Tibial artery (tissue), 4 donors: ENCODE measurements at regions not wholly inside any gene's neighbourhood (a gene's known extent, or its start where the extent isn't known, plus 50 kb on each side); places are given as distances from the start of the nearest gene placed in this dataset.

Experiments used
- DNase-seq, 2 donors: peaks; one replicate each; pipeline ENCODE4 v3.0.0-alpha.2; 2019
- H3K27ac ChIP-seq, 2 donors: fragments of 200-600 bp; sonication (generic) in 1 of 2; 1 replicate in 1 of 2; 2 replicates in 1 of 2; pipeline ENCODE4 v1.5.1; 2018 to 2019; ENCODE audit warnings: mild to moderate bottlenecking in 1 of 2
- H3K27me3 ChIP-seq, 2 donors: fragments of 200-600 bp; sonication (generic) in 1 of 2; one replicate each; pipeline versions ENCODE4 v1.5.1 to v1.6.0; 2016 to 2019
- H3K36me3 ChIP-seq, 3 donors: fragments of 200-600 bp; sonication (generic) in 2 of 3; one replicate each; pipeline ENCODE4 v1.5.1; 2016 to 2019; ENCODE audit warnings: mild to moderate bottlenecking in 2 of 3
- H3K4me1 ChIP-seq, 4 donors: fragments of 200-600 bp; sonication (generic) in 2 of 4; 1 replicate in 3 of 4; 2 replicates in 1 of 4; pipeline ENCODE4 v1.5.1; 2016 to 2019
- H3K4me3 ChIP-seq, 2 donors: fragments of 200-600 bp; sonication (generic) in 1 of 2; 1 replicate in 1 of 2; 2 replicates in 1 of 2; pipeline ENCODE4 v1.5.1; 2018 to 2019; ENCODE audit warnings: mild to moderate bottlenecking in 2 of 2
- H3K9me3 ChIP-seq, 3 donors: fragments of 200-600 bp; sonication (generic) in 1 of 3; one replicate each; pipeline ENCODE4 v1.5.1; 2016 to 2019
- intact Hi-C: fragments of 100-400 bp; cut with DNase I; formaldehyde crosslinking; loops from one replicate; pipeline ENCODE4 v1.15.0; 2023; ENCODE audit warnings: low total_unique reads
- TF ChIP-seq, protein P1 (sequence below), 2 experiments: fragments of 200-600 bp in 1 of 2; fragments of 450-650 bp in 1 of 2; IDR thresholded peaks; one replicate each; pipeline ENCODE4 v1.5.1; 2017 to 2019; ENCODE audit warnings: antibody characterized with exemption in 2 of 2, mild to moderate bottlenecking in 1 of 2, moderate library complexity in 1 of 2

DNA sequence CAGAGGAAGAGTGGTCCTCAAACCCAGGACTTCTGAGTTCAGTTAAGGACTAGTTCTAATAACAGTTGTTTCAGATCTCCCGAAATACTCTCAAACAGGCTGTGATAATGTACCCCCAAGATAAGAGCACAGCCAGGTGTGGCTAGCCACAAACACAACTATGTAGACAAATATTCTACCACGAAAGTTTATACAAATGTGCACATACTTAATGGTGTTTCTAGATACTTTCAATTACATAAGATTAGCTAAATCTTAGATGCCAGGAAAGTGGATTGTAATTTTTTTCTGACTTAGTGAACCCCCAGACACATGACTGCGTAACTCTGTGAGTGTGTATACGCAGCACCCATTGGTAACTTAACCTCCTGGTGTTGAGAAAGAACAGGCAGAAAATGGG is 270.0 kb downstream of the USP25 start:
- Histone ChIP-seq H3K4me1 (peaks cover 0 to 3% (median 0%) of the 10 kb centered on the region in 4 donors), H3K4me3 (no peak overlapping the region), H3K27ac (no peak overlapping the region), H3K36me3 (no peaks in the 10 kb centered on the region), H3K9me3 (no peaks in the 10 kb centered on the region), H3K27me3 (no peaks in the 10 kb centered on the region)
- intact Hi-C loops: no loop called here
- no peak for DNase-seq
- TF ChIP-seq, protein P1, sequence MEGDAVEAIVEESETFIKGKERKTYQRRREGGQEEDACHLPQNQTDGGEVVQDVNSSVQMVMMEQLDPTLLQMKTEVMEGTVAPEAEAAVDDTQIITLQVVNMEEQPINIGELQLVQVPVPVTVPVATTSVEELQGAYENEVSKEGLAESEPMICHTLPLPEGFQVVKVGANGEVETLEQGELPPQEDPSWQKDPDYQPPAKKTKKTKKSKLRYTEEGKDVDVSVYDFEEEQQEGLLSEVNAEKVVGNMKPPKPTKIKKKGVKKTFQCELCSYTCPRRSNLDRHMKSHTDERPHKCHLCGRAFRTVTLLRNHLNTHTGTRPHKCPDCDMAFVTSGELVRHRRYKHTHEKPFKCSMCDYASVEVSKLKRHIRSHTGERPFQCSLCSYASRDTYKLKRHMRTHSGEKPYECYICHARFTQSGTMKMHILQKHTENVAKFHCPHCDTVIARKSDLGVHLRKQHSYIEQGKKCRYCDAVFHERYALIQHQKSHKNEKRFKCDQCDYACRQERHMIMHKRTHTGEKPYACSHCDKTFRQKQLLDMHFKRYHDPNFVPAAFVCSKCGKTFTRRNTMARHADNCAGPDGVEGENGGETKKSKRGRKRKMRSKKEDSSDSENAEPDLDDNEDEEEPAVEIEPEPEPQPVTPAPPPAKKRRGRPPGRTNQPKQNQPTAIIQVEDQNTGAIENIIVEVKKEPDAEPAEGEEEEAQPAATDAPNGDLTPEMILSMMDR (IDR thresholded peaks at IDR 0.05): no peak

DNA sequence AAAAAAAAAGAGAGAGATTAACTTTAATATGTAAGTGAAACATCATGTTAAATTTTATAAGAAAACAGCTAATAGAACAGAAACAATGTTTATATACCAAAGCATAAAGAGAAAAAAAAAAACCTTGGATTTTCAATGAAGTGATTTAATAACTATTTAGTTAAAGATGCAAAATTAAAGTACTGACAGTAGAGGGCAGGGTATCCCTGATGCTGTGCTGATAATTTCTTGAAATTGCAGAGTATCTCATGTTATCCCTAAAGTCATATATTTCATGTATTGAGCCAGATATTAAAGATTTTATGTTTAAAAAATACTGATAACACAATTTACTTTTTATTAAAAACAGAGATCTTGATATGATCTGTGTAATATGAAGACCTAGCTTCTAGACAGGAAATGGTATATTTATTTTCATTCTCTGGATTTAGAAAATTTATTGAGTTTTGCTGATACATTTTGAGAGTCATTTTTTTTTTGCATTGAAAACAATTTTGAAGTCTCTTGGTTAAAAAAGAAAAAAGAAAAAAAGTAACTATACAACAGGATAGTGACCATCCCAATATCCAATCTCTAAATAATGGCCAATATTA is 273.2 kb downstream of the USP25 start:
- H3K4me3 ChIP-seq: no peak overlapping the region
- no peaks in the 10 kb centered on the region for H3K9me3 ChIP-seq
- intact Hi-C loops: no loop called here
- H3K27ac ChIP-seq: no peak overlapping the region
- no peaks in the 10 kb centered on the region for H3K36me3 ChIP-seq
- no peaks in the 10 kb centered on the region for H3K4me1 ChIP-seq
- no peaks in the 10 kb centered on the region for H3K27me3 ChIP-seq
- TF ChIP-seq, protein P1 (IDR thresholded peaks at IDR 0.05): peak in 1 of 2 experiments; percentile 20
- DNase-seq: no peak

DNA sequence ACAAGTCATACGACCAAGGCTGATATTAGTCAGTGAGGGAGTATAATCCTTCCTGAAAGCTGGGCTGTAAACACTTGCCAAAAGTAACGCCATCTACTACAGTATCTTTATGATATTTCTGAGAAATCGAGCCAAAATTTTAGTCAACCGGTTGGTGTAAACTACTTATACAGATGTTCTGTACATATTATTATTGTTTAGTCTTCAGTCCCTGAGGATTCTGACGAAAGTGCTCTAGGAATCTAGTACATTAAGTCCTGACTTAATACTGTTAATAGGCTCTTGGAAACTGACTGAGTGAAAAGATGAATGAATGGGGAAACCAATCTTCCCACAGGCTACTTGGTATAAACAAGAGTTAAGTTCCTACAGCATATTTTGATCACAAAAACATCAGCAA is 274.3 kb downstream of the USP25 start:
- intact Hi-C loops: no loop called here
- DNase-seq: no peak
- no peaks in the 10 kb centered on the region for H3K9me3 ChIP-seq

DNA sequence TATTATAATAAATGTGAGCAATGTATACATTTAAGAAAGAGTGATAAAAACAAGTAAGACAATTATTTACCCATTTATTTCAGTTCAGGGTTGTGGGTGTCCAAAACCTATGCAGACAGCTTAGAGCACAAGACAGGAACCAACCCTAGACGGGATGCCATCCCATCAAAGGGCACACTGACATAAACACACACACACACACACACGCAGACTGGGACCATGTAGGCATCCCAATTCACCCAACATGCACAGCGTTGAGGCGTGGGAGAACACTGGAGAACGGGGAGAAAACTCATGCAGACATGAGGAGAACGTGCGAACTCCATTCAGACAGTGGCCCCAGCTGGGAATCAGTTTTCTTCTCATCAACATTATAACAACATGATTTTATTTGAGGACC is 274.7 kb downstream of the USP25 start:
- TF ChIP-seq, protein P1 (IDR thresholded peaks at IDR 0.05): no peak
- H3K27ac ChIP-seq: no peak overlapping the region
- intact Hi-C loops: no loop called here
- H3K4me1 ChIP-seq: no peaks in the 10 kb centered on the region
- H3K9me3 ChIP-seq: no peaks in the 10 kb centered on the region
- H3K27me3 ChIP-seq: no peaks in the 10 kb centered on the region
- H3K36me3 ChIP-seq: no peaks in the 10 kb centered on the region
- H3K4me3 ChIP-seq: no peak overlapping the region
- DNase-seq: no peak

More for the DNA sequence above, 274.3 kb downstream of the USP25 start:
- no peaks in the 10 kb centered on the region for H3K4me1 ChIP-seq
- TF ChIP-seq, protein P1 (IDR thresholded peaks at IDR 0.05): no peak
- H3K27me3 ChIP-seq: no peaks in the 10 kb centered on the region
- H3K36me3 ChIP-seq: no peaks in the 10 kb centered on the region
- no peak overlapping the region for H3K27ac ChIP-seq
- H3K4me3 ChIP-seq: no peak overlapping the region

DNA sequence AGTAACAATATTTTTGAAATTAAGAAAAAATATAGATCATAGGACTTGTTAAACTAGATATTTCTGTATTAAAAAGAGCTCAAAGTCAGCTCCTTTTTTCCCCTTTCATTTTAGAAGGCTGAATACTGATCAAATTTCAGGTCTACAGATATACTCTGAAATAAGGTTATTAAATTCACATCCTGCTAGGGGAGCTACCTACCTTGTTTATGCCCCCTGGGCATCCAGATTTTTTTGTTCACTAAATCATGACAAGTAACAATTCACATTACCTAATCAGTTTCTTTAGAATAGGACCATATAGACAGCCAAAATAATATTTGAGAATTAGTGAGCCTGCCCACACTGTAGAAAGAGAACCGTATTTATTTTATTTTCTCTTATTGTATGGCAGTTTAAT is 276.2 kb downstream of the USP25 start:
- Histone ChIP-seq H3K4me3 (no peak overlapping the region), H3K9me3 (peaks cover 0 to 3% (median 0%) of the 10 kb centered on the region in 3 donors), H3K36me3 (no peaks in the 10 kb centered on the region), H3K27me3 (no peaks in the 10 kb centered on the region), H3K27ac (no peak overlapping the region), H3K4me1 (no peaks in the 10 kb centered on the region)
- no peak for DNase-seq
- TF ChIP-seq, protein P1 (IDR thresholded peaks at IDR 0.05): no peak
- intact Hi-C loops: no loop called here

DNA sequence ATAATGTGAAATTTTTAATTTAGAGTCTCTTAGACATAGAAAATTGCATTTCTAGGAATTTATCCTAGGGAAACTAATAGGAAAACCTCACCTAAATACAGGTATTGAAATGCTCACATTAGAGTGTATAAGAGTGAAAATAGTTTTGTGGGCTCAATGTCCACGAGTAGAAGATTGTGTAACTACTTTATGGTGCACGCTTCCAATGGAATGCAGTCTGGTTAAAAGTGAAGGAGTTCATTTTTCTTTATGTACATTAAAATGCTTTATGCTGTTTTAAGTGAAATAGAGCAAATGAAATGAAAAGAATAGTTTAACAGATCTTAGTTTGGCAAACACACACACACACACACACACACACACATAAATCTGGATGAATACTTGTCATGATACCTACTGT is 278.2 kb downstream of the USP25 start:
- TF ChIP-seq, protein P1 (IDR thresholded peaks at IDR 0.05): no peak
- intact Hi-C loops: no loop called here

More for the DNA sequence above, 278.2 kb downstream of the USP25 start:
- Histone ChIP-seq H3K27me3 (no peaks in the 10 kb centered on the region), H3K4me3 (no peak overlapping the region), H3K4me1 (no peaks in the 10 kb centered on the region), H3K27ac (no peak overlapping the region), H3K36me3 (no peaks in the 10 kb centered on the region), H3K9me3 (peaks cover 0 to 3% (median 0%) of the 10 kb centered on the region in 3 donors)
- no peak for DNase-seq
